Esophagus (tissue), 2 donors: ENCODE measurements at regions not wholly inside any gene's neighbourhood (a gene's known extent, or its start where the extent isn't known, plus 50 kb on each side); places are given as distances from the start of the nearest gene placed in this dataset.
"Not testable (repeated sequence)": the region's sequence is repeated elsewhere in the genome, so short reads cannot be mapped to it uniquely, and the experiment has no call there.

Experiments used
- H3K27ac ChIP-seq, 2 donors: one replicate each; pipeline ENCODE4 v1.5.1; 2013; ENCODE audit warnings: low read depth in 2 of 2, mild to moderate bottlenecking in 2 of 2, inconsistent platforms in 1 of 2, low read length in 1 of 2, moderate library complexity in 1 of 2
- H3K27me3 ChIP-seq, 2 donors: one replicate each; pipeline ENCODE4 v1.6.1; 2013; ENCODE audit warnings: low read length in 2 of 2, control low read depth in 1 of 2, mild to moderate bottlenecking in 1 of 2; ENCODE audit not compliant: insufficient read depth in 2 of 2, control insufficient read depth in 1 of 2
- H3K36me3 ChIP-seq, 2 donors: one replicate each; pipeline ENCODE4 v1.6.1; 2013; ENCODE audit warnings: low read length in 1 of 2; ENCODE audit not compliant: control insufficient read depth in 2 of 2, insufficient read depth in 2 of 2
- H3K4me1 ChIP-seq, 2 donors: one replicate each; pipeline ENCODE4 v1.6.1; 2013; ENCODE audit warnings: low read length in 1 of 2; ENCODE audit not compliant: control insufficient read depth in 2 of 2, insufficient read depth in 2 of 2
- H3K4me3 ChIP-seq, 2 donors: one replicate each; pipeline ENCODE4 v1.5.1; 2013; ENCODE audit warnings: low read length in 2 of 2, mild to moderate bottlenecking in 2 of 2, low read depth in 1 of 2, moderate library complexity in 1 of 2
- H3K9me3 ChIP-seq, 2 donors: one replicate each; pipeline ENCODE4 v1.6.1; 2013; ENCODE audit warnings: mild to moderate bottlenecking in 2 of 2, low read depth in 1 of 2, low read length in 1 of 2, moderate library complexity in 1 of 2; ENCODE audit not compliant: control insufficient read depth in 2 of 2, insufficient read depth in 1 of 2
- WGBS, 2 donors: extraction: QIAGEN DNeasy Blood & Tissue Kit; methylation state at CpG; one replicate each; pipeline ENCODE4 v1.1.7; 2013; 5-methylcytosine and 5-hydroxymethylcytosine counted together
- donor health status: healthy with polysubstance abuse.
- donor health status: Bipolar disorder and iron deficiency.

GRCh38 chr17:27954548-27955495 is 61.7 kb upstream of the LYRM9 start:
- 51 to 52% methylated on average over 8 of the region's 8 CpGs for WGBS, 2 donors
- no peaks in the 10 kb centered on the region for H3K36me3 ChIP-seq
- H3K27ac ChIP-seq = no peak overlapping the region
- H3K9me3 ChIP-seq = no peaks in the 10 kb centered on the region
- H3K4me1 ChIP-seq = no peaks in the 10 kb centered on the region
- no peaks in the 10 kb centered on the region for H3K27me3 ChIP-seq
- no peak overlapping the region for H3K4me3 ChIP-seq

- H3K36me3 ChIP-seq = no peaks in the 10 kb centered on the region
- H3K4me3 ChIP-seq = no peak overlapping the region
- H3K9me3 ChIP-seq = no peaks in the 10 kb centered on the region
- 67 to 79% methylated on average over 13 of the region's 13 CpGs for WGBS, 2 donors
- no peaks in the 10 kb centered on the region for H3K4me1 ChIP-seq
- H3K27me3 ChIP-seq = no peaks in the 10 kb centered on the region
- H3K27ac ChIP-seq = no peak overlapping the region
Observed at GRCh38 chr17:27956601-27957445, 63.7 kb upstream of the LYRM9 start.

- H3K4me1 ChIP-seq, H3K9me3 ChIP-seq, H3K36me3 ChIP-seq, H3K4me3 ChIP-seq, H3K27ac ChIP-seq, H3K27me3 ChIP-seq: not testable (repeated sequence)
- WGBS, 2 donors = 82 to 83% methylated on average over 4 of the region's 4 CpGs
Observed at GRCh38 chr17:27957446-27957793, 64.3 kb upstream of the LYRM9 start.

GRCh38 chr17:27958708-27959381 is 65.7 kb upstream of the LYRM9 start:
- no peaks in the 10 kb centered on the region for H3K9me3 ChIP-seq
- 41 to 59% methylated on average over 3 of the region's 3 CpGs for WGBS, 2 donors

GRCh38 chr17:27959382-27959709 is 66.2 kb upstream of the LYRM9 start:
- Histone ChIP-seq H3K9me3 (no peaks in the 10 kb centered on the region), H3K27ac (no peak overlapping the region), H3K27me3 (no peaks in the 10 kb centered on the region), H3K4me3 (no peak overlapping the region), H3K4me1 (no peaks in the 10 kb centered on the region), H3K36me3 (no peaks in the 10 kb centered on the region)
- WGBS, 2 donors = 52 to 56% methylated on average over 5 of the region's 5 CpGs

More at GRCh38 chr17:27958708-27959381, 65.7 kb upstream of the LYRM9 start:
- no peak overlapping the region for H3K27ac ChIP-seq
- no peaks in the 10 kb centered on the region for H3K4me1 ChIP-seq
- H3K27me3 ChIP-seq = no peaks in the 10 kb centered on the region
- H3K36me3 ChIP-seq = no peaks in the 10 kb centered on the region
- H3K4me3 ChIP-seq = no peak overlapping the region

GRCh38 chr17:27960183-27960849 is 67.2 kb upstream of the LYRM9 start:
- no peaks in the 10 kb centered on the region for H3K27me3 ChIP-seq
- no peak overlapping the region for H3K27ac ChIP-seq
- no peaks in the 10 kb centered on the region for H3K4me1 ChIP-seq
- H3K4me3 ChIP-seq = no peak overlapping the region
- WGBS, 2 donors = 65 to 66% methylated on average over 6 of the region's 6 CpGs
- H3K36me3 ChIP-seq = no peaks in the 10 kb centered on the region
- no peaks in the 10 kb centered on the region for H3K9me3 ChIP-seq

- not testable (repeated sequence) for H3K36me3 ChIP-seq, H3K4me3 ChIP-seq, H3K4me1 ChIP-seq, H3K9me3 ChIP-seq, H3K27me3 ChIP-seq, H3K27ac ChIP-seq
- WGBS, 2 donors = 82 to 83% methylated on average over 3 of the region's 3 CpGs
Observed at GRCh38 chr17:27962581-27962980, 69.4 kb upstream of the LYRM9 start.

- no peaks in the 10 kb centered on the region for H3K36me3 ChIP-seq
- no peaks in the 10 kb centered on the region for H3K27me3 ChIP-seq
- H3K4me3 ChIP-seq = no peak overlapping the region
- H3K9me3 ChIP-seq = no peaks in the 10 kb centered on the region
- WGBS, 2 donors = 62 to 73% methylated on average over 6 of the region's 6 CpGs
- no peaks in the 10 kb centered on the region for H3K4me1 ChIP-seq
- no peak overlapping the region for H3K27ac ChIP-seq
Observed at GRCh38 chr17:27965224-27965623, 72.1 kb upstream of the LYRM9 start.

GRCh38 chr17:27968206-27968732 is 74.2 kb upstream of the NLK start:
- Histone ChIP-seq H3K36me3 (no peaks in the 10 kb centered on the region), H3K27ac (no peak overlapping the region), H3K4me3 (no peak overlapping the region), H3K27me3 (no peaks in the 10 kb centered on the region), H3K9me3 (no peaks in the 10 kb centered on the region), H3K4me1 (no peaks in the 10 kb centered on the region)
- WGBS, 2 donors = 57 to 86% methylated on average over 8 of the region's 8 CpGs
